LNCaP clone FGC (cell line): ENCODE measurements at regions not wholly inside any gene's neighbourhood (a gene's known extent, or its start where the extent isn't known, plus 50 kb on each side); places are given as distances from the start of the nearest gene placed in this dataset.

Source experiments
- DNase-seq: peaks from one replicate; pipeline ENCODE4 v3.0.0-alpha.2; 2011; ENCODE audit warnings: low read depth
- H3K4me3 ChIP-seq: 2 replicates; pipeline ENCODE4 v1.5.1; 2011; ENCODE audit warnings: mild to moderate bottlenecking, low read depth, low read length, control low read depth
- TF ChIP-seq, protein P1 (sequence below): IDR thresholded peaks from 2 replicates; pipeline ENCODE4 v1.5.1; 2012; ENCODE audit warnings: mild to moderate bottlenecking; ENCODE audit not compliant: control insufficient read depth, insufficient read depth; ENCODE audit errors: extremely low read depth

DNA sequence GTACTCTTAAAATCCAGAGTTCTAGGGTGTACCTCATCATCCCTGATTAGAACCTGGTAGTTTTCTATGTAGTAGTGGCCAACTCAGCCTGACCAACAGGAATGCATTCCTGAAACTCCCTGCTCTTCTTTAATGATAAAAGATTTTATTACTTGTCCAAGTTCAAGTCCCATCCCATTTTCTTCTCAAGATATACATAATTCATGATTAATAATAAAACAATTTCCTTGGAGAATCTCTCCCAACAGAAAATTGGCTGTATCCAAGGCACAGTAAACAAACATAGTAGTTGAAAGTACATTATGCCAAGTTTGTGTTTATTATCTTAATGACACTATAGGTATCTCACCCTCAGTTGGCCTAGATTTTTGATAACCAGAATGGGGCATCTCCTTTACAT, 714.1 kb upstream of the ADAMTS5 start:
- H3K4me3 ChIP-seq, result no peak overlapping the region
- TF ChIP-seq, protein P1, sequence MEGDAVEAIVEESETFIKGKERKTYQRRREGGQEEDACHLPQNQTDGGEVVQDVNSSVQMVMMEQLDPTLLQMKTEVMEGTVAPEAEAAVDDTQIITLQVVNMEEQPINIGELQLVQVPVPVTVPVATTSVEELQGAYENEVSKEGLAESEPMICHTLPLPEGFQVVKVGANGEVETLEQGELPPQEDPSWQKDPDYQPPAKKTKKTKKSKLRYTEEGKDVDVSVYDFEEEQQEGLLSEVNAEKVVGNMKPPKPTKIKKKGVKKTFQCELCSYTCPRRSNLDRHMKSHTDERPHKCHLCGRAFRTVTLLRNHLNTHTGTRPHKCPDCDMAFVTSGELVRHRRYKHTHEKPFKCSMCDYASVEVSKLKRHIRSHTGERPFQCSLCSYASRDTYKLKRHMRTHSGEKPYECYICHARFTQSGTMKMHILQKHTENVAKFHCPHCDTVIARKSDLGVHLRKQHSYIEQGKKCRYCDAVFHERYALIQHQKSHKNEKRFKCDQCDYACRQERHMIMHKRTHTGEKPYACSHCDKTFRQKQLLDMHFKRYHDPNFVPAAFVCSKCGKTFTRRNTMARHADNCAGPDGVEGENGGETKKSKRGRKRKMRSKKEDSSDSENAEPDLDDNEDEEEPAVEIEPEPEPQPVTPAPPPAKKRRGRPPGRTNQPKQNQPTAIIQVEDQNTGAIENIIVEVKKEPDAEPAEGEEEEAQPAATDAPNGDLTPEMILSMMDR, result no peak
- DNase-seq, result peak; percentile 80

DNA sequence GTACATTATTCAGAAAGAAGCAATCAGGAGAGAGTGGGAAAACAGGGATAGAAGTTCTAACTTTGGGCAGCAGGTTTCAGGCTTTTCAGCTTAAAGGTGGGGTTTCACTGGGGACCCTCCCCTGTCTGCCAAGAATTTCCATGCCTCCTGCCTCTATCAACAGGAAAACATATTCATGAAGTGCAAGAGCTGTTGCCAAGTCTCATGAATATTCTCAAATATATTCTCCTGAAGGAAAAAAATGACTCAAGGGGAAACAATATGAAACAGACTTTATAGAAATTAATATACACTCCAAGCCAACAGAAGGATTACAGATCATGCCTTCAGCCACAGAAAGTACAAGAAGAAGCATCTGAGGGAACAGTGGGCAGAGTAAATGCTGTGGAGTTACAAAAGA, 713.3 kb upstream of the ADAMTS5 start:
- no peak for DNase-seq
- TF ChIP-seq, protein P1, result no peak
- H3K4me3 ChIP-seq, result no peak overlapping the region

DNA sequence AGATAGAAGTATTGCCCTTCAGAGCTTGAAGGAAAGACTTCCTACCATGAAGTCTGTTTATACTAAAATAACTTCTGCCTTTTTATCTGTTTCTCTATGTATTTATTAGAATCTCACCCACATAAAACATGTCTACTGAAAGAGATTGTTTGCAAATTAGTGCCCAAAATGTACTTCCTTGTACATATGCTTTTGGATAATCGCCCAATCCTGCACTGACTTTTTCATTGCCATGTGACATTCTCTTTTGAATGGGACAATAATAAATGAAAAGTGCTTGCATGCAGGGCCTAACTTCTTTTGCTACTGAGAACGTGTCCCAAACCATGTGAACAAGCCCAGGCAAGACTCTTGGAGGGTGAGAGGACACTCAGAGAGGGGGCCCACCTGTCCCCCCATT, 711.6 kb upstream of the ADAMTS5 start:
- no peak overlapping the region for H3K4me3 ChIP-seq
- DNase-seq, result peak; percentile 92
- TF ChIP-seq, protein P1, result no peak

DNA sequence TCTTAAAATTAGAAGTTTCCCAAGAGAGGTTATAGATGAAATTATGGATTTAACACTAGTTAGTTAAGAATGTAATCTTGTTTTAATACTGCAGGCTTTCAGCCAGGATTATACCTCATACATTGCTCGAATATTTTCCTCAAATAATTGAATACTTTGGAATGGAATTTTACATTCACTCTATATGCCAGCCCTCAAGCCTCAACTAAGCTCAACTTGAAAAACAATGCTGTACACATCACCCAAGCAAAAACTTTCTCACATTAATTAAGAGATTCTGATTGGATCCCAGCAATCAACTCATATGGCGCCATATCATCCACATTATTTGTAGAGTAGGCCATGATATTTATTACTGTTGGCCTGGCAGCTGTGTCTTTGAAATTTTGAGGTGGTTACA, 710.7 kb upstream of the ADAMTS5 start:
- no peak overlapping the region for H3K4me3 ChIP-seq
- DNase-seq, result no peak
- TF ChIP-seq, protein P1, result no peak

- no peak for DNase-seq
- TF ChIP-seq, protein P1, result no peak
- H3K4me3 ChIP-seq, result no peak overlapping the region
These were observed 708.4 kb upstream of the ADAMTS5 start for GRCh38 chr21:27675306-27675705.

GRCh38 chr21:27674041-27674615, 707.2 kb upstream of the ADAMTS5 start:
- DNase-seq, result no peak
- H3K4me3 ChIP-seq, result no peak overlapping the region
- TF ChIP-seq, protein P1, result no peak

- H3K4me3 ChIP-seq, result no peak overlapping the region
- TF ChIP-seq, protein P1, result no peak
- DNase-seq, result no peak
These were observed 706.7 kb upstream of the ADAMTS5 start for GRCh38 chr21:27673581-27673980.
